Fibroblast of lung (primary cell): ENCODE measurements at regions not wholly inside any gene's neighbourhood (a gene's known extent, or its start where the extent isn't known, plus 50 kb on each side); places are given as distances from the start of the nearest gene placed in this dataset.

ENCODE experiments used
- CTCF ChIP-seq, 2 donors: IDR thresholded peaks in 1 of 2; conservative IDR thresholded peaks in 1 of 2; 1 replicate in 1 of 2; 2 replicates in 1 of 2; pipeline ENCODE4 v1.5.1; 2011 to 2012; ENCODE audit warnings: low read length in 2 of 2, control low read depth in 1 of 2, inconsistent platforms in 1 of 2, low read depth in 1 of 2, mild to moderate bottlenecking in 1 of 2
- EZH2 ChIP-seq: IDR thresholded peaks from 2 replicates; pipeline ENCODE4 v1.5.1; 2012; ENCODE audit warnings: low read length, control low read depth, mild to moderate bottlenecking; ENCODE audit errors: missing control alignments

- TF ChIP-seq CTCF (conservative IDR thresholded peaks at IDR 0.05 in 1 of 2, IDR thresholded peaks at IDR 0.05 in 1 of 2; ENCODE audit: low read depth in 1 of 2, low read length in 2 of 2) = no peak
- no peak for TF ChIP-seq EZH2
Measured at GRCh38 chr22:49208004-49208402, 619.7 kb downstream of the BRD1 start.
